NT2/D1 (cell line): ENCODE measurements at regions not wholly inside any gene's neighbourhood (a gene's known extent, or its start where the extent isn't known, plus 50 kb on each side); places are given as distances from the start of the nearest gene placed in this dataset.

Source experiments
- YY1 ChIP-seq: IDR thresholded peaks from 2 replicates; pipeline ENCODE4 v1.6.1; 2011; ENCODE audit not compliant: insufficient read length, insufficient read depth
- ZNF274 ChIP-seq: IDR thresholded peaks from 2 replicates; pipeline ENCODE4 v1.6.1; 2011; ENCODE audit warnings: mild to moderate bottlenecking, low read depth, low read length

GRCh38 chr10:44308935-44309334, 76.0 kb downstream of the CXCL12 start:
- TF ChIP-seq ZNF274 (no peak), YY1 (no peak)
